K562 (cell line): ENCODE measurements at regions not wholly inside any gene's neighbourhood (a gene's known extent, or its start where the extent isn't known, plus 50 kb on each side); places are given as distances from the start of the nearest gene placed in this dataset.

Source experiments
- ATAC-seq: fragments of 200-7000 bp; cut with Tn5 transposase; 3 replicates; pipeline ENCODE4 v1.9.1; 2020; ENCODE audit warnings: moderate library complexity
- BruUV-seq: library from RNA; stranded (reverse); fragments of 400-500 nt; replicated peaks from 2 replicates; lab custom pipeline; 2021; lab: Mats Ljungman, UMichigan
- CTCF ChIA-PET: fragments of 300-600 bp; formaldehyde crosslinking; extraction: SDS; loops from one replicate; lab custom pipeline; 2021; ENCODE audit warnings: low intra/inter-chr PET ratio; lab: Yijun Ruan, JAX
- POLR2A ChIA-PET: fragments of 300-600, 350-650 bp; sonication (Branson Sonifier 250); formaldehyde crosslinking; extraction: SDS; loops from one replicate; lab custom pipeline; 2021; ENCODE audit warnings: antibody characterized with exemption, inconsistent platforms; lab: Yijun Ruan, JAX
- DNase-seq, 4 experiments: peaks; one replicate each; pipeline versions ENCODE4 v3.0.0 to v3.0.0-alpha.2; 2011 to 2018; ENCODE audit warnings: low spot score in 3 of 4, mixed read lengths in 3 of 4; ENCODE audit errors: extremely low read depth in 1 of 4
- FAIRE-seq: peaks from 2 replicates; lab custom pipeline; 2011; peaks lifted over from hg19 to GRCh38; lab: Jason Lieb, UNC
- H2AFZ ChIP-seq: 2 replicates; pipeline ENCODE4 v1.6.0; 2011; ENCODE audit warnings: low read depth, low read length, control low read depth, inconsistent platforms
- H3K27ac ChIP-seq: fragments of 200-600 bp; 3 replicates; pipeline ENCODE4 v1.8.0; 2011; ENCODE audit warnings: low read depth, mild to moderate bottlenecking, control low read depth, inconsistent platforms, low read length, moderate library complexity, mixed read lengths; ENCODE audit errors: extremely low read depth
- H3K27me3 ChIP-seq, 2 experiments: fragments of 300-600 bp in 1 of 2; 2 replicates in 1 of 2; 3 replicates in 1 of 2; pipeline versions ENCODE4 v1.6.0 to v1.8.0; 2011; ENCODE audit warnings: inconsistent platforms in 2 of 2, low read length in 2 of 2, mild to moderate bottlenecking in 1 of 2, mixed read lengths in 1 of 2, moderate library complexity in 1 of 2; ENCODE audit not compliant: control insufficient read depth in 2 of 2, insufficient read depth in 2 of 2
- H3K36me3 ChIP-seq: fragments of 300-600 bp; 3 replicates; pipeline ENCODE4 v1.8.0; 2011; ENCODE audit warnings: mild to moderate bottlenecking, low read length, inconsistent platforms; ENCODE audit not compliant: control insufficient read depth, insufficient read depth
- H3K4me1 ChIP-seq, 2 experiments: fragments of 200-600 bp in 1 of 2; replicated peaks in 1 of 2; 2 replicates in 1 of 2; 3 replicates in 1 of 2; pipeline versions ENCODE4 v1.5.1 to v1.8.0; 2011; ENCODE audit warnings: inconsistent platforms in 2 of 2, low read length in 2 of 2, mild to moderate bottlenecking in 1 of 2, mixed read lengths in 1 of 2, moderate library complexity in 1 of 2; ENCODE audit not compliant: control insufficient read depth in 2 of 2, insufficient read depth in 2 of 2
- H3K4me2 ChIP-seq: 2 replicates; pipeline ENCODE4 v1.6.1; 2011; ENCODE audit warnings: low read length, control low read depth, inconsistent platforms, mixed read lengths; ENCODE audit not compliant: insufficient read depth
- H3K4me3 ChIP-seq: fragments of 200-600 bp; sonication (generic), shearing (Covaris generic); 2 replicates; pipeline ENCODE4 v1.5.1; 2016; ENCODE audit warnings: control low read depth, inconsistent platforms
- H3K79me2 ChIP-seq: fragments of 200-600 bp; 3 replicates; pipeline ENCODE4 v1.8.0; 2011; ENCODE audit warnings: low read length, inconsistent platforms; ENCODE audit not compliant: control insufficient read depth, insufficient read depth
- H3K9ac ChIP-seq, 2 experiments: 2 replicates each; pipeline versions ENCODE4 v1.6.0 to v1.6.1; 2011; ENCODE audit warnings: low read depth in 2 of 2, low read length in 2 of 2, control low read depth in 1 of 2, inconsistent platforms in 1 of 2, mild to moderate bottlenecking in 1 of 2, mixed read lengths in 1 of 2; ENCODE audit not compliant: insufficient read depth in 1 of 2
- H3K9me1 ChIP-seq: one replicate; pipeline ENCODE4 v1.6.0; 2011; ENCODE audit warnings: inconsistent platforms, mild to moderate bottlenecking, low read length, moderate library complexity; ENCODE audit not compliant: control insufficient read depth, insufficient read depth
- H3K9me3 ChIP-seq: replicated peaks from 2 replicates; pipeline ENCODE4 v1.5.1; 2011; ENCODE audit warnings: low read depth, low read length, inconsistent platforms; ENCODE audit not compliant: control insufficient read depth, insufficient read depth
- H4K20me1 ChIP-seq: replicated peaks from 2 replicates; pipeline ENCODE4 v1.6.1; 2011; ENCODE audit warnings: low read length, inconsistent platforms, mixed read lengths; ENCODE audit not compliant: control insufficient read depth, insufficient read depth
- CREM ChIP-seq: IDR thresholded peaks from 2 replicates; pipeline ENCODE4 v1.6.1; 2014; ENCODE audit warnings: antibody characterized with exemption, low read depth
- E2F5 ChIP-seq: sonication (generic); formaldehyde crosslinking; IDR thresholded peaks from 2 replicates; pipeline ENCODE4 v1.8.0; 2022; ENCODE audit warnings: mild to moderate bottlenecking, missing genetic modification reagents
- GTF2B ChIP-seq: IDR thresholded peaks from 2 replicates; pipeline ENCODE4 v1.6.1; 2011; ENCODE audit not compliant: insufficient read length; ENCODE audit errors: extremely low read depth
- GTF2E2 ChIP-seq: fragments of 200-800 bp; sonication (Bioruptor generic); IDR thresholded peaks from 2 replicates; pipeline ENCODE4 v1.6.1; 2016; ENCODE audit warnings: missing genetic modification characterization, missing compliant biosample characterization
- HCFC1 ChIP-seq: IDR thresholded peaks from 2 replicates; pipeline ENCODE4 v1.6.1; 2012; ENCODE audit warnings: low read depth, low read length, improper control_type of control experiment
- ILK ChIP-seq: fragments of 450-650 bp; IDR thresholded peaks from 2 replicates; pipeline ENCODE4 v1.6.1; 2016; ENCODE audit warnings: missing genetic modification characterization, low read depth, mild to moderate bottlenecking, missing compliant biosample characterization, moderate library complexity, borderline replicate concordance
- KLF10 ChIP-seq: fragments of 250-450 bp; sonication (Bioruptor Pico); IDR thresholded peaks from 2 replicates; pipeline ENCODE4 v1.6.1; 2021; ENCODE audit warnings: matching md5 sums
- MAFK ChIP-seq: IDR thresholded peaks from 2 replicates; pipeline ENCODE4 v1.6.1; 2011; ENCODE audit warnings: low read length, improper control_type of control experiment
- MEF2A ChIP-seq: IDR thresholded peaks from 2 replicates; pipeline ENCODE4 v1.6.1; 2011; ENCODE audit warnings: low read depth, mild to moderate bottlenecking, low read length, moderate library complexity; ENCODE audit not compliant: control insufficient read depth
- NFXL1 ChIP-seq: fragments of 450-650 bp; formaldehyde crosslinking; IDR thresholded peaks from 2 replicates; pipeline ENCODE4 v1.4.0; 2021; ENCODE audit warnings: mild to moderate bottlenecking
- POU5F1 ChIP-seq: fragments of 150-350 bp; IDR thresholded peaks from 2 replicates; pipeline ENCODE4 v1.6.1; 2014; ENCODE audit warnings: borderline replicate concordance, low read length, low read depth, mild to moderate bottlenecking; ENCODE audit not compliant: partially characterized antibody
- PRMT5 ChIP-seq: sonication (generic); formaldehyde crosslinking; IDR thresholded peaks from 2 replicates; pipeline ENCODE4 v1.5.0; 2020; ENCODE audit warnings: missing genetic modification reagents
- SMARCB1 ChIP-seq: IDR thresholded peaks from 2 replicates; pipeline ENCODE4 v1.6.1; 2011; ENCODE audit warnings: improper control_type of control experiment, low read depth; ENCODE audit not compliant: insufficient read length
- ZFP36 ChIP-seq: fragments of 150-350 bp; IDR thresholded peaks from 2 replicates; pipeline ENCODE4 v1.6.1; 2018; ENCODE audit warnings: low read length, low read depth; ENCODE audit not compliant: partially characterized antibody
- ZNF780A ChIP-seq: fragments of 250-450 bp; sonication (Bioruptor Pico); IDR thresholded peaks from 2 replicates; pipeline ENCODE4 v1.5.0; 2021; ENCODE audit warnings: mild to moderate bottlenecking
- WGBS: fragments of 100-300 bp; shearing (Covaris generic); methylation state at CpG from one replicate; pipeline ENCODE4 v1.1.6; 2016; ENCODE audit warnings: low coverage, mixed read lengths; ENCODE audit not compliant: insufficient coverage; ENCODE audit errors: missing lambda C conversion rate; 5-methylcytosine and 5-hydroxymethylcytosine counted together
- in situ Hi-C: fragments of 300-500 bp; cut with MboI; formaldehyde crosslinking; loops from 4 replicates; pipeline ENCODE4 v1.15.0; 2018; ENCODE audit warnings: inconsistent platforms, mixed read lengths
- intact Hi-C: fragments of 100-400 bp; cut with micrococcal nuclease; formaldehyde crosslinking; loops from 2 replicates; pipeline ENCODE4 v1.14.2; 2022
- TF ChIP-seq, protein P1 (sequence below): fragments of 450-650 bp; IDR thresholded peaks from 2 replicates; pipeline ENCODE4 v1.6.1; 2016; ENCODE audit warnings: borderline replicate concordance
- TF ChIP-seq, protein P2 (sequence below), 2 experiments: fragments of 450-650 bp; IDR thresholded peaks; 2 replicates each; pipeline ENCODE4 v1.6.1; 2016

DNA sequence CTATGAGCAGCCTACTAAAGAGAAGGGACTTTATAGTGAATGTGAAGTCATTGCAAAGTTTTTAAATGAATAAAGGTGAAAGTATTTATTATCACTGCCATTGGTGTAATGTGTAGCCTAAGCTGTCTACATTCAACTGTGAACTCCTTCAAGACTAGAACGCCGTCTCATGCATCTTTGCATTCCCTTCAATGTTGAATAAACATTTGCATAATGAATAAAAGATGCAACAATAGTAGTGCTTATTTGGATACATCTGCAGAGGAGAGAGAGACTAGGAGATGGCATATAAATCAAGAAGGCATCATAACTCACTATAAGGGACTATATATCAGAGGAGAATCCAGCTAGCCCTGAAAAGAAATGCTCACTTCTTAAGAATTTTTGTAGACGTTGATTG, 1623.8 kb upstream of the TENM3 start:
- Histone ChIP-seq H3K27ac (no peak overlapping the region), H3K79me2 (no peaks in the 10 kb centered on the region), H3K36me3 (no peaks in the 10 kb centered on the region), H3K9ac (no peak overlapping the region), H3K4me3 (no peak overlapping the region), H3K9me1 (no peaks in the 10 kb centered on the region), H3K9me3 (no peaks in the 10 kb centered on the region), H3K4me1 (no peaks in the 10 kb centered on the region), H2AFZ (no peak overlapping the region), H3K27me3 (no peaks in the 10 kb centered on the region), H3K4me2 (no peak overlapping the region)
- in situ Hi-C loops (no loop called here), intact Hi-C loops (no loop called here)
- BruUV-seq = no TSS peak
- ATAC-seq (no peak), DNase-seq (no peak), FAIRE-seq (no peak)
- POLR2A ChIA-PET = no interaction called here
- 2% methylated on average over 3 of the region's 3 CpGs for WGBS
- TF ChIP-seq GTF2B (no peak), SMARCB1 (no peak), PRMT5 (CRISPR knock-in tag) (no peak), HCFC1 (no peak), NFXL1 (CRISPR knock-in tag) (no peak), MEF2A (no peak), POU5F1 (no peak), ZFP36 (no peak), CREM (no peak), MAFK (no peak), GTF2E2 (tag) (no peak), KLF10 (CRISPR knock-in tag) (no peak), ZNF780A (CRISPR knock-in tag) (no peak), E2F5 (CRISPR knock-in tag) (no peak), ILK (tag) (no peak)
- TF ChIP-seq, protein P1, sequence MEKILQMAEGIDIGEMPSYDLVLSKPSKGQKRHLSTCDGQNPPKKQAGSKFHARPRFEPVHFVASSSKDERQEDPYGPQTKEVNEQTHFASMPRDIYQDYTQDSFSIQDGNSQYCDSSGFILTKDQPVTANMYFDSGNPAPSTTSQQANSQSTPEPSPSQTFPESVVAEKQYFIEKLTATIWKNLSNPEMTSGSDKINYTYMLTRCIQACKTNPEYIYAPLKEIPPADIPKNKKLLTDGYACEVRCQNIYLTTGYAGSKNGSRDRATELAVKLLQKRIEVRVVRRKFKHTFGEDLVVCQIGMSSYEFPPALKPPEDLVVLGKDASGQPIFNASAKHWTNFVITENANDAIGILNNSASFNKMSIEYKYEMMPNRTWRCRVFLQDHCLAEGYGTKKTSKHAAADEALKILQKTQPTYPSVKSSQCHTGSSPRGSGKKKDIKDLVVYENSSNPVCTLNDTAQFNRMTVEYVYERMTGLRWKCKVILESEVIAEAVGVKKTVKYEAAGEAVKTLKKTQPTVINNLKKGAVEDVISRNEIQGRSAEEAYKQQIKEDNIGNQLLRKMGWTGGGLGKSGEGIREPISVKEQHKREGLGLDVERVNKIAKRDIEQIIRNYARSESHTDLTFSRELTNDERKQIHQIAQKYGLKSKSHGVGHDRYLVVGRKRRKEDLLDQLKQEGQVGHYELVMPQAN = no peak
- TF ChIP-seq, protein P2, sequence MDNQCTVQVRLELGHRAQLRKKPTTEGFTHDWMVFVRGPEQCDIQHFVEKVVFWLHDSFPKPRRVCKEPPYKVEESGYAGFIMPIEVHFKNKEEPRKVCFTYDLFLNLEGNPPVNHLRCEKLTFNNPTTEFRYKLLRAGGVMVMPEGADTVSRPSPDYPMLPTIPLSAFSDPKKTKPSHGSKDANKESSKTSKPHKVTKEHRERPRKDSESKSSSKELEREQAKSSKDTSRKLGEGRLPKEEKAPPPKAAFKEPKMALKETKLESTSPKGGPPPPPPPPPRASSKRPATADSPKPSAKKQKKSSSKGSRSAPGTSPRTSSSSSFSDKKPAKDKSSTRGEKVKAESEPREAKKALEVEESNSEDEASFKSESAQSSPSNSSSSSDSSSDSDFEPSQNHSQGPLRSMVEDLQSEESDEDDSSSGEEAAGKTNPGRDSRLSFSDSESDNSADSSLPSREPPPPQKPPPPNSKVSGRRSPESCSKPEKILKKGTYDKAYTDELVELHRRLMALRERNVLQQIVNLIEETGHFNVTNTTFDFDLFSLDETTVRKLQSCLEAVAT (IDR thresholded peaks at IDR 0.05) = no peak
- TF ChIP-seq, all 486 proteins: peak for 0
- H4K20me1 ChIP-seq = no peaks in the 10 kb centered on the region
- CTCF ChIA-PET = no interaction called here
